Neuronal stem cell (in vitro differentiated cells): ENCODE measurements at regions not wholly inside any gene's neighbourhood (a gene's known extent, or its start where the extent isn't known, plus 50 kb on each side); places are given as distances from the start of the nearest gene placed in this dataset.
A peak's percentile ranks its signal among the peaks of the same experiment; 100 is the strongest.

ENCODE experiments used
- DNase-seq: peaks from one replicate; pipeline ENCODE4 v3.0.0-alpha.2; 2013; ENCODE audit warnings: low spot score
- H2AFZ ChIP-seq: one replicate; pipeline ENCODE4 v1.6.1; 2013; ENCODE audit warnings: mild to moderate bottlenecking, low read length, inconsistent platforms
- H2AK5ac ChIP-seq: 2 replicates; pipeline ENCODE4 v1.6.1; 2013; ENCODE audit warnings: low read depth, mild to moderate bottlenecking, inconsistent platforms, low read length, moderate library complexity, mixed read lengths
- H2BK120ac ChIP-seq: 2 replicates; pipeline ENCODE4 v1.6.1; 2013; ENCODE audit warnings: low read depth, mild to moderate bottlenecking, inconsistent platforms, low read length, moderate library complexity, mixed read lengths
- H2BK12ac ChIP-seq: one replicate; pipeline ENCODE4 v1.6.1; 2013; ENCODE audit warnings: low read length, inconsistent platforms
- H2BK15ac ChIP-seq: 2 replicates; pipeline ENCODE4 v1.6.1; 2013; ENCODE audit warnings: mild to moderate bottlenecking, low read length, inconsistent platforms, mixed read lengths
- H2BK5ac ChIP-seq: one replicate; pipeline ENCODE4 v1.6.1; 2013; ENCODE audit warnings: inconsistent platforms, mild to moderate bottlenecking, low read length, moderate library complexity
- H3K14ac ChIP-seq: one replicate; pipeline ENCODE4 v1.6.1; 2013; ENCODE audit warnings: low read length, inconsistent platforms
- H3K18ac ChIP-seq: 2 replicates; pipeline ENCODE4 v1.6.1; 2013; ENCODE audit warnings: low read length, inconsistent platforms
- H3K23ac ChIP-seq: 2 replicates; pipeline ENCODE4 v1.6.1; 2013; ENCODE audit warnings: low read depth, mild to moderate bottlenecking, mixed read lengths, low read length, inconsistent platforms; ENCODE audit not compliant: poor library complexity
- H3K27ac ChIP-seq: replicated peaks from 3 replicates; pipeline ENCODE4 v1.5.1; 2013; ENCODE audit warnings: low read length, inconsistent platforms
- H3K27me3 ChIP-seq, 3 experiments: 2 replicates each; pipeline ENCODE4 v1.6.1; 2013; ENCODE audit warnings: low read length in 3 of 3, mild to moderate bottlenecking in 2 of 3, inconsistent platforms in 1 of 3, low read depth in 1 of 3, mixed read lengths in 1 of 3, moderate library complexity in 1 of 3; ENCODE audit not compliant: control insufficient read depth in 3 of 3, insufficient read depth in 3 of 3
- H3K36me3 ChIP-seq, 2 donors: replicated peaks in 1 of 2; 2 replicates each; pipeline ENCODE4 v1.6.1; 2013; ENCODE audit warnings: low read length in 2 of 2; ENCODE audit not compliant: control insufficient read depth in 2 of 2, insufficient read depth in 2 of 2
- H3K4ac ChIP-seq: 2 replicates; pipeline ENCODE4 v1.6.1; 2013; ENCODE audit warnings: inconsistent platforms, mild to moderate bottlenecking, low read length, moderate library complexity
- H3K4me1 ChIP-seq, 2 donors: 1 replicate in 1 of 2; 2 replicates in 1 of 2; pipeline ENCODE4 v1.6.1; 2013; ENCODE audit warnings: low read length in 2 of 2, low read depth in 1 of 2; ENCODE audit not compliant: control insufficient read depth in 2 of 2, insufficient read depth in 1 of 2
- H3K4me2 ChIP-seq: one replicate; pipeline ENCODE4 v1.6.1; 2013; ENCODE audit warnings: mild to moderate bottlenecking, low read length, inconsistent platforms; ENCODE audit not compliant: insufficient read depth, poor library complexity, severe bottlenecking
- H3K4me3 ChIP-seq, 2 donors: 2 replicates each; pipeline ENCODE4 v1.5.1; 2013; ENCODE audit warnings: low read length in 2 of 2, mild to moderate bottlenecking in 2 of 2, inconsistent platforms in 1 of 2, moderate library complexity in 1 of 2
- H3K79me1 ChIP-seq: one replicate; pipeline ENCODE4 v1.6.1; 2013; ENCODE audit warnings: low read depth, mild to moderate bottlenecking, inconsistent platforms, low read length, moderate library complexity
- H3K9ac ChIP-seq: one replicate; pipeline ENCODE4 v1.6.1; 2013; ENCODE audit warnings: mild to moderate bottlenecking, low read depth, low read length, inconsistent platforms; ENCODE audit not compliant: poor library complexity
- H3K9me3 ChIP-seq, 2 donors: replicated peaks in 1 of 2; 2 replicates each; pipeline versions ENCODE3 to v1.6.1; 2013; ENCODE audit warnings: low read length in 2 of 2, mild to moderate bottlenecking in 2 of 2, inconsistent platforms in 1 of 2, low read depth in 1 of 2, mixed read lengths in 1 of 2, moderate library complexity in 1 of 2; ENCODE audit not compliant: control insufficient read depth in 2 of 2, insufficient read depth in 1 of 2
- H4K8ac ChIP-seq: one replicate; pipeline ENCODE4 v1.6.1; 2013; ENCODE audit warnings: low read depth, mild to moderate bottlenecking, inconsistent platforms, low read length, moderate library complexity
- H4K91ac ChIP-seq: one replicate; pipeline ENCODE4 v1.6.1; 2013; ENCODE audit warnings: low read length, low read depth, mild to moderate bottlenecking, inconsistent platforms; ENCODE audit not compliant: poor library complexity
- WGBS, 2 donors: extraction: QIAGEN DNeasy Blood & Tissue Kit; methylation state at CpG; one replicate each; pipeline ENCODE4 v1.1.7; 2013; ENCODE audit warnings: missing lambda C conversion rate in 2 of 2, mixed read lengths in 1 of 2; ENCODE audit not compliant: insufficient read length in 2 of 2, insufficient replicate concordance in 1 of 2; ENCODE audit errors: extremely low coverage in 2 of 2; 5-methylcytosine and 5-hydroxymethylcytosine counted together

DNA sequence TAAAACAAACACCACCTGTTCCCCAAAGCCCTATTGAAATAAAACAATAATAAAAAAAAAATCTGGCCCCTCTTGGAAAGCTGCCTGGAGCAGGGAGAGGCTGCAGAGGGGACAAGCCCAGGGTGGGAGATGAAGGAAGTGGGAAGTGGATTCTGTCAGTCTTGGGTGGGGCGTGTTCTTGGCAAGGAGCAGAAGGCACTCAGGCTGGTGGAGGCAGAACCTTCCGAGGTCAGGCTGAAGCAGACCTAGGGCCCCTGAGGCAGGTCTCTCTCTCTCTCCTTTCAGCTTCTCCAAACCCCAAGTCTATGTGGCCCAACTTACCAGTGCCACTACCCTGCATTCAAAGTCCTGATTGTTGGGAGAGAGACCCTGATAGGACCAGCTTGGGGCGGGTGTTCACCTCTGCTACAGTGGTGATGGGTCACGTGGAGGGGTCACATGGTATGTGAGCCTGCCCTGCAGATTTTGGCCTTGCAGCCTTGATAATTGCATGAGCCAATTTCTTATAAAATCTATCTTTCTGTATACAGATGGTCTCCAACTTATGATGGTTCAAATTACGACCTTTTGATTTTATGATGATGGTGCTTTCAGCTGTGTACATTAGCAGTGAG lies 145.4 kb upstream of the C1orf174 start:
- Histone ChIP-seq H3K36me3 (no peaks in the 10 kb centered on the region), H2AK5ac (no peak overlapping the region)
- DNase-seq: no peak

GRCh38 chr1:4046836-4047461 lies 146.9 kb upstream of the C1orf174 start:
- H3K4me1 ChIP-seq: no peaks in the 10 kb centered on the region
- no peaks in the 10 kb centered on the region for H3K36me3 ChIP-seq
- H3K9me3 ChIP-seq: no peaks in the 10 kb centered on the region
- H3K23ac ChIP-seq: no peak overlapping the region
- H2AFZ ChIP-seq: no peak overlapping the region
- H3K9ac ChIP-seq: no peak overlapping the region
- H3K14ac ChIP-seq: peak overlapping the region; percentile 33
- DNase-seq: no peak
- no peak overlapping the region for H2BK5ac ChIP-seq
- no peak overlapping the region for H2AK5ac ChIP-seq
- H2BK120ac ChIP-seq: no peak overlapping the region
- H4K91ac ChIP-seq: no peak overlapping the region
- no peak overlapping the region for H3K4ac ChIP-seq
- H3K4me3 ChIP-seq: no peak overlapping the region
- H3K79me1 ChIP-seq: no peaks in the 10 kb centered on the region
- H2BK12ac ChIP-seq: no peak overlapping the region
- H4K8ac ChIP-seq: no peak overlapping the region
- H3K18ac ChIP-seq: no peak overlapping the region
- no peak overlapping the region for H3K4me2 ChIP-seq
- no peak overlapping the region for H2BK15ac ChIP-seq
- WGBS, 2 donors: no CpG with 5 or more reads among the region's 5 CpGs
- H3K27me3 ChIP-seq: peaks cover 0 to 6% (median 0%) of the 10 kb centered on the region in 3 experiments
- H3K27ac ChIP-seq: no peak overlapping the region

More for the DNA sequence above, 145.4 kb upstream of the C1orf174 start:
- Histone ChIP-seq H2BK5ac (no peak overlapping the region), H3K4me3 (no peak overlapping the region), H4K91ac (no peak overlapping the region), H3K4ac (no peak overlapping the region), H3K14ac (no peak overlapping the region), H3K4me2 (no peak overlapping the region), H2AFZ (no peak overlapping the region), H4K8ac (no peak overlapping the region), H3K4me1 (no peaks in the 10 kb centered on the region), H3K23ac (no peak overlapping the region), H3K79me1 (no peaks in the 10 kb centered on the region), H3K27me3 (peaks cover 0 to 6% (median 0%) of the 10 kb centered on the region in 3 experiments), H2BK12ac (no peak overlapping the region), H2BK120ac (no peak overlapping the region), H3K9me3 (no peaks in the 10 kb centered on the region), H3K9ac (no peak overlapping the region), H3K18ac (no peak overlapping the region), H3K27ac (no peak overlapping the region), H2BK15ac (no peak overlapping the region)
- WGBS, 2 donors: no CpG with 5 or more reads among the region's 5 CpGs

DNA sequence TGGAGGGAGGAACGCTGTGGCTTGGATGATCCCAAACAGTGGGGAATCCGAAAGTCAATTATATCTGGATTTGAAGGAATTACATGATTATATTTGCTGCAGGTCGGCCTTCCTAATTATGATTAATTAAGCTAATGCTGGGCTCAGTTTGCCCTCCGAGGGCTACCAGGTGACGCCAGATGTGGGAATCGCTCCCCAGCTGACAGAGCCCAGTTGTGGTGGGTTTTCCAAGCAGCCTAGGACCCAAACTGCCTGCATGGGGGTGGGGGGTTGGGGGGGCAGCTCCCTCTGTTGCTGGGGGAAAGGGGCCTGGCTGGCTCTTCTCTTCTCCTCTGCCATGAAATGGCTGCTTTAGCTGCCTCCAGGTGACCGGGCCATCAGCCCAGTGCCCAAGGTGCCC lies 147.6 kb upstream of the C1orf174 start:
- Histone ChIP-seq H3K4me1 (no peaks in the 10 kb centered on the region), H3K4me2 (no peak overlapping the region), H3K27ac (no peak overlapping the region), H3K18ac (peak overlapping the region; percentile 40), H3K4me3 (no peak overlapping the region), H3K14ac (no peak overlapping the region), H2BK12ac (no peak overlapping the region), H3K23ac (no peak overlapping the region), H4K8ac (no peak overlapping the region), H4K91ac (no peak overlapping the region), H3K36me3 (no peaks in the 10 kb centered on the region), H3K9ac (no peak overlapping the region), H2AK5ac (peak overlapping the region; percentile 82), H3K79me1 (no peaks in the 10 kb centered on the region), H3K4ac (no peak overlapping the region), H2AFZ (no peak overlapping the region), H2BK5ac (no peak overlapping the region), H3K27me3 (peaks cover 0 to 6% (median 0%) of the 10 kb centered on the region in 3 experiments), H2BK120ac (no peak overlapping the region), H2BK15ac (no peak overlapping the region), H3K9me3 (no peaks in the 10 kb centered on the region)
- no CpG with 5 or more reads among the region's 7 CpGs for WGBS, 2 donors
- DNase-seq: no peak

GRCh38 chr1:4048076-4048475 lies 148.0 kb upstream of the C1orf174 start:
- Histone ChIP-seq H3K36me3 (no peaks in the 10 kb centered on the region), H2BK12ac (no peak overlapping the region), H3K4me2 (no peak overlapping the region), H4K91ac (no peak overlapping the region), H3K79me1 (no peaks in the 10 kb centered on the region), H3K14ac (no peak overlapping the region), H3K27me3 (peaks cover 0 to 6% (median 0%) of the 10 kb centered on the region in 3 experiments), H3K18ac (peak overlapping the region; percentile 40), H3K4me3 (no peak overlapping the region), H3K23ac (no peak overlapping the region), H2AFZ (no peak overlapping the region), H3K9ac (no peak overlapping the region), H3K4ac (no peak overlapping the region), H2BK5ac (no peak overlapping the region), H2BK15ac (no peak overlapping the region), H3K27ac (no peak overlapping the region), H3K9me3 (no peaks in the 10 kb centered on the region), H2AK5ac (peak overlapping the region; percentile 82), H2BK120ac (no peak overlapping the region), H3K4me1 (no peaks in the 10 kb centered on the region), H4K8ac (no peak overlapping the region)
- WGBS, 2 donors: no CpG with 5 or more reads among the region's 14 CpGs
- no peak for DNase-seq
